CD4-positive, alpha-beta T cell treated with Interleukin-1 beta for 1 hour (primary cell): ENCODE measurements at regions not wholly inside any gene's neighbourhood (a gene's known extent, or its start where the extent isn't known, plus 50 kb on each side); places are given as distances from the start of the nearest gene placed in this dataset.

ENCODE experiments used
- DNase-seq, 2 donors: peaks; one replicate each; pipeline ENCODE4 v3.0.0-alpha.2; 2020 to 2022

DNA sequence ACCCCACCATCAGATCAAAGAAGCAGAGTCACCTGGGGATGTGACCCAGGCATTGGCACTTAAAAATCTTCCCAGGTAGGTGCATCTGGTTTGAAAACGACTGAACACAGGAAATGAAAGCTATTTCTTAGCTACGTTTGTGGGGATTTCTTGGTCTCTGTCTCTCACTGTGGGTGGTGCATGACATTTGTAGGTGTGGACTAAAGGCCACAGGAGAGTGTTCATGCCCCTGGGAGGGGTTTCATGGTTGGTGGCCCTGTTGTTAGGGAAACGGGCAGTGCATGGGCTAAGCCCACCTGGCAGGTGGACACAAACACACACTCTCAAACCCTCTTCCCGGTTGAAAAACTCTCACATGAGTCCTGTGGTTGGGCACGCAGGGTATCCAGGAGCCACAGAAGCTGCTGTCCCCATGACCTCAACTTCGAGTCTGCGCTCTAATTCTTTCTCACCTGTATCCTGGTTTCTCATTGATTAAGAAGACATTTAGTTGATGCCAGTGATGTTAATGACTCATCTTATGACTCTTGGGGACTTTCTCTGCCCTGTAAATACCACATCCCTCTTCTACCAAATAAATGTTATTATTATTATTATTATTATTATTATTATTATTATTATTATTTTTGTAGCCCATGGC lies 119.4 kb downstream of the MRPS6 start:
- DNase-seq = peak in 1 of 2 donors; percentile 8

DNA sequence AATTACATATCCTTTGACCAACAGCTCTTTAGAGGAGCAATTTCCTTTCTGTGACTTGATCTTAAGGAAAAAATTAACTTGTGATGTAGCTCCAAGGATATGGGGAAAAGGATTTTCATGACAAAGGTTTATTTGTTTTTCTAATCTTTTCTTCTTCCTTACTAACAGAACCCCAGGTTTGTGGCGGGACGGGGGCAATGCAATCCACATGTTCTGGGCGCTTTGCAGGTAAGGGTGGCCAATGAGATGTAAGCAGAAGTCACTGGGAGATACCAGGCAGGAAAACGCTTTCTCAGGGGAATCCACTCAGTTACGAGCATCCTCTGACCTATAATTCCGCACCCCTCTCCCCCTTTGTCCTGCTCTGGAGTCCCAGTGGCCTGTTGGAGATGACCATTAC lies 122.0 kb downstream of the MRPS6 start:
- no peak for DNase-seq

DNA sequence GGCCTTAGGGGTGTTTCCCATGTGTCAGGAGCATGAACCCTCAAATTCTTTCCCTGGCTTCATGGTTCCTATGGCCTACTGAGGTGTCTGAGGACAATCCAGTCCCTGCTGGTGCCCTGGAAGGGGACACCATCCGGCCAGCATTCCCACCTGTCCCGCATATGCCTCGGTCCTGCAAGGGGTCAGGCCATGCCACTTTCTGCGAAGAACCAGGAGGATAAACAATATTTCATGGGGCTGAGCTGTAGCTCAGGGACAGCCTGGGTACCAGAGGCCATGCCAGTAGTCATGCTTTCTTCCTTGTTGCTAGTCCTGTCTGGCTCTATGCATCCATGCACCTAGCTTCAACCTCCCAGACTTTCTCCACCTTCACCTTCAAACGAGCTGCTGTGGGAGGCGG lies 123.6 kb downstream of the MRPS6 start:
- no peak for DNase-seq

DNA sequence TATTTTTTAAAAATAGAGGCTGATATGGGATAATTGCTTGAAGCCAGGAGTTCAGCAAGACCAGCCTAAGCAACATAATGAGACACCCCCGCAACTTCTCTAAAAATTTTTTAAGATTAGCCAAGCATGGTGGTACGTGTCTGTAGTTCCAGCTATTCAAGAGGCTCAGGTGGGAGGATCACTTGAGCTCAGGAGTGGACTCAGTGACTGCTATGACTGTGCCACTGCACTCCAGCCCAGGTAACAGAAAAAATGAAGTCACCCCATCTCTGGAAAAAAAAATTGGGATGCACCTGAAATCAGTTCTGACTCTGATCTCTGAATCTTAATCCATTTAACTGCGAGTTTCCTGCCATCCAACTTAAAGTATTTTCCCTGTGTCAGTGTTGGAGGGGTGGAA lies 124.2 kb downstream of the MRPS6 start:
- DNase-seq = no peak

DNA sequence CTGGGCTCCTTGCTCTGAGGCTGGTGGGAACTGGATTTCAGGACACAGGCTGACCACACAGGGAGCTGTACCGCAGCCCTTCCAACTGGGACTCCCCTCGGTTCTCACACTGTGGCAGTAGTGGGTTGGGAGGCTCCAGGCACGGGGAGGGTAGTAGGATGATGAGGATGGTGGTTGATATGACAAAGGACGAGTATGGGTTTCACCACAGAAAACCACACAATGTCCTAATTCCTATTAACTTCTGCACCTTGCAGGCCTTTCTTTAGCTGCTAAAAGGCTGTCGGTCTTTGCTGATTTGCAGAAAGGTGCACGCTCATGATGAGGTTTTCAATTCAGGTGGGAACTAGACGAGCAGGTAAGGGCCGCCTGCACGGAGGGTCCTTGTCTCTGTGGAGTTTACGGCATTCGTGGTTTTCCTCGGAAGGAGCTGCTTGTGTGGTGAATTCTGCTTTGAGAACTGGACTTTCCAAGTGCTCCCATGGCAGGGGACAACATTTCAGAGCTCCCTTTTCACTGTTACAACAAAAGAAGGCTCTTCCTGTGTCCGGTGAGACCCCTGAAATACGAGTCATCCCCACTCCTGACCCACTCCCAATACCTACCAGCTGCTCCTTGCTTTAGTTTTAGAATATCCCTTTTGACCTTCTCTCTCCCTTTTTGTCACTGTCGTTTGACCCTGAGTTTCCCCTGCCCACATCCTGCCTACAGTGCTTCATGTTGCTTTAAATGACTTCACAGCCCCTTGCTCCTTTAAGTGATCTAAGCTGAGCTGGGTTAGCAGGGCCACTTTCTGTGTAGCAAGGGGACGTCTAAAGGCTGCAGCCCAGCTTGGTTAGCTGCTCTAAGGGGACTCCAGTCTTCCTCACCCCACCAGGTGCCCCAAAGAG lies 125.1 kb downstream of the MRPS6 start:
- DNase-seq = peak in 1 of 2 donors; percentile 34

DNA sequence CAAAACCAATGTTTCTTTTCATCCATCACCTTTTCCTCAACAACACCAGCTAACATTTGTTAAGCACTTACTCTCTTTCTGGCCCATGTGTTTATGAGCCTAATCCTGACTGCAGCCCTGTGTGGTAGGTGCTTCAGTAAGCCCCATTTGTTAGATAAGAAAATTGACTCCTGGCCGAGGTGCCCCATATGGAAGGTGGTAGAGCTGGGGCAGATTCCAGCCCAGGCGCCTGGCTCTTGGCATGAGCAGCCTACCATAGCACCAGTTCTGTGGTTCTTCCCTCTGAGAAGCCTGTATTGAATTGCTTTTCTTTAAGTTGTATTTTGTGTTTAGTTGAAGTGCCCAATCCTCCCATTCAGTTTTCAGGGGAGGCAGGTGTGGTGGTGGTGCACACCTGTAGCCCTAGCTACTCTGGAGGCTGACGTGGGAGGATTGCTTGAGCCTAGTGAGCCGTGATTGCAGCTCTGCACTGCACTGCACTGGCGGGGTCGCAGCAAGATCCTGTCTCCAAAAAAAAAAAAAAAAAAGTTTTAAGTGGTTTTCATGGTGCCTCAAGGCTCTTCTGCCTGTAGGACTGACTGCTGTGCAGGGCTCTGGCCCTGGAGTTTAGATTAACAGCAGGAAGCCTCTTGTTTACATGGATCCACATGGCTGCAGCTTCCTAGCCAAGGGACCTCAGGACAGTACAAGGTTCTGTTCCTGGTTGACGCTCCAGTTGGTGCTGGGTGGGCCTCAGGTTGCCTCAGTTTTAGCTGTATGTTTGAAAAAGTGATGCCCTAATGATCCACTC lies 125.9 kb downstream of the MRPS6 start:
- no peak for DNase-seq

DNA sequence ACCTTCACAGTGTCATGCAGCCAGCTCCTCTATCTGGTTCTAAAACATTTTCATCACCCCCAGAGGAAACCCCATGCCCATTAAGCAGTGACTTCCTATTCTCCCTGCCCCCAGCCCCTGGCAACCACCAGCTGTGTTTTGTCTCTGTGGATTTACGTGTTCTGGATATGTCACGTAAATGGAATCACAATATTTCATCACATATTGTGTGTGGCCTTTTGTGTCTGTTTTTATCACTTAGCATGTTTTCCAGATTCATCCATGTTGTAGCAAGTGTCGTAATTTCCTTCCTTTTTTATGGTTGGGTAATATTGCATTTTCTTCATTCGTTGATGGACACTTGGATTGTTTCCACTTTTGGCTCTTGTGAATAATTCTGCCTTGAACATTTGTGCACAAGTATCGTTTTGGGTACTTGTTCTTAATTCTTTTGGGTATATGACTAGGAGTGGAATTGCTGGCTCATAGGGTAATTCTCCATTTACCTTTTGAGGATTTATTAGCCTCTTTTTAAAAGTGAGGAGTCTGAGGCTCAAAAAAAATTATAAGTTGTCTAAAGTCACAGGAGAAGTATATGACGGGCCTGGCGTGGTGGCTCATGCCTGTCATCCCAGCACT lies 127.0 kb downstream of the MRPS6 start:
- DNase-seq = peak in 1 of 2 donors; percentile 50

DNA sequence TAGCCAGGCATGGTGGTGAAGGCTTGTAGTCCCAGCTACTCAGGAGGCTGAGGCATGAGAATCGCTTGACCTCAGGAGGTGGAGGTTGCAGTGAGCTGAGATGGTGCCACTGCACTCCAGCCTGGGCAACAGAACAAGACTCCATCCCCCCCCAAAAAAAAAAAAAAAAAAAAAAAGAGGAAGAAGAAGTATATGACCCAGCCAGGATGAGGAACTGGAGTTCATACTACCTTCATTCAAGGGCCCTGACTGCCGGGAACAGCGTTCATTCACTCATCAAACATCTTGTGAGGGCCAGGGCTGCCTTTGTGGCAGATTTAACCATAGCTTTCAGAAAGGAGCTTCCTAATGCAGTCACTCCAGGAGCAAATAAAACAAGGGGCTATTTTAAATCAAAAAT lies 127.6 kb downstream of the MRPS6 start:
- no peak for DNase-seq

DNA sequence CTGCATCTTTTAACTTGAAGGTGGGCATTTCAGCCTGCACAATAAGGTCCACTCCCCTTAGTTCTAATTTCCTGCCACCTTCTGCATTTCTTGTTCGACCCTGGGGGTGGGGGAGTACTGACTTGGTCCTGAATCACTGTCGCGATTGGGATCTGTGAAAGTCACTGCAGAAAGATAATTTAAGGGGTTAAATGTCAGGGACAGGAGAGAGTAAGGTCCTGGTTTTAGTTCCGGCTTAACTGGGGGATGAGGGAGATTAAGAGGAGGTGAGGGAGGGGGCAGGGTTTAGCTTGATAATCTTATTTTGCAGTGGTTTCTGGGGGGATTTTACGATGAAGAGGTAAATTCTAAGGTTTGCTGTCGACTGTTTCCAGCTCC lies 128.1 kb downstream of the MRPS6 start:
- DNase-seq = no peak

DNA sequence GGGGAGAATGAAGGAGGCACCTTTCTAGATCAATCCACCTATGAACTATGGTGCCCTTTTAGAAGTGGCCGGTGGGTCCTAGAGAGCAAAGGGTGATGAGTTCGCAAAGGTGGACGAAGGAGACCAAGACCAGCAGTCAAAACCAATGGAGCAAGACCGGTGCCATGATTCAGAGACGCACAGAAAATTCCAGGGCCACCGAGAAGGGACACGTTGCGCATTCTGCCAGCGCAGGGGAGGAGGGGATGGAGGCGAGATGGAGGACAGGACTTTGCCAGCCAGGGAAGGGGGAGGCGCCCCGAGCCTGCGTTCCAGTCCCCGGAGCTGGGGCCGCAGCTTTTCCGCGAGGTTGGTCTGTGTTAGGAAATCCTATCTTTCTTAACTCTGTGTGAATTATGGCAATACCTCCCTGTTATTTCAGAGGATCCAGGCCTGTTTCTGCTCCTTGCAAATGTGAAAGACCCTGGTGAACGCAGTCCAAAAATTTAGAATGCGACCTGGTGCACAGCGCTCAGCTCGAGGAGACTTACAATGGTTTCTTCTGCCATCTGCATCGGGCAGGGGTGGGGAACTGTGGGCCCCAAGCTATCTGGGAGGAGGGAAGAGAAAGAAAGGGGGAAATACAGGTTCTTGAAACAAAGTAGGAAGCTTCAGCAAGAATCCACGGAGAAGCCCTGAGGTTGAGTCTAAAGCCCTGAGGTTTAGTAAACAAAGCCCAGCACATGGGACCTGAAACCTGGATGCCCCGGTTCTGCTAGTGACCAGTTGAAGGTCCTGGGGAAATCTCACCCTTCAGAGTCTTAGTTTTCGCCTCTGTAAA lies 129.4 kb downstream of the MRPS6 start:
- DNase-seq = no peak

DNA sequence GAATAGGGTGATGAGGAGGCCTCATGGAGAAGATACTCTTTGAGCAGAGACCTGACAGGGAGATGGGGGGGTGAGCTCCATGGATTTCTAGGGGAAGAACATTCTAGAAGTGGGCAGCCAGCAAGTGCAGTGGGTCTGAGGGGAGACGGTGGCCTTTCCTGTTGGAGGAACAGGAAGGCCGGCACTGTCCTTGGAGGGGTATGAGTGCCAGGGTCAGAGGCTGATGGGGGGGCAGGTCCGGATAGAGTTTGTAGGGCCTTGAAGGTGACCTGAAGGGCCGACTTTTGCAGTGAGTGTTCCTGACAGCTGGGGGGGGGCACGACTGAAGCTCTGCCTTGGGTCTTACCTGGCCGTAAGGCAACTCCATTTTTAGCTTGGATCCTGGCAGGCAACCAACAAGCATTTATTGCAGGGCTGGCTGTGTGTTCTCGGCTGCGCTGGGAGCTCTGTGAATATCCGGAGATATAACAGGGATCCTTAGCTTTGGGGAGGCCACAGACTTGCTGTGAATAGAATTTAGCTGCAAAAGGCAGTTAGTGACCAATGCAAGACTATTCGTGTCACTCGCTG lies 130.6 kb downstream of the MRPS6 start:
- DNase-seq = no peak

DNA sequence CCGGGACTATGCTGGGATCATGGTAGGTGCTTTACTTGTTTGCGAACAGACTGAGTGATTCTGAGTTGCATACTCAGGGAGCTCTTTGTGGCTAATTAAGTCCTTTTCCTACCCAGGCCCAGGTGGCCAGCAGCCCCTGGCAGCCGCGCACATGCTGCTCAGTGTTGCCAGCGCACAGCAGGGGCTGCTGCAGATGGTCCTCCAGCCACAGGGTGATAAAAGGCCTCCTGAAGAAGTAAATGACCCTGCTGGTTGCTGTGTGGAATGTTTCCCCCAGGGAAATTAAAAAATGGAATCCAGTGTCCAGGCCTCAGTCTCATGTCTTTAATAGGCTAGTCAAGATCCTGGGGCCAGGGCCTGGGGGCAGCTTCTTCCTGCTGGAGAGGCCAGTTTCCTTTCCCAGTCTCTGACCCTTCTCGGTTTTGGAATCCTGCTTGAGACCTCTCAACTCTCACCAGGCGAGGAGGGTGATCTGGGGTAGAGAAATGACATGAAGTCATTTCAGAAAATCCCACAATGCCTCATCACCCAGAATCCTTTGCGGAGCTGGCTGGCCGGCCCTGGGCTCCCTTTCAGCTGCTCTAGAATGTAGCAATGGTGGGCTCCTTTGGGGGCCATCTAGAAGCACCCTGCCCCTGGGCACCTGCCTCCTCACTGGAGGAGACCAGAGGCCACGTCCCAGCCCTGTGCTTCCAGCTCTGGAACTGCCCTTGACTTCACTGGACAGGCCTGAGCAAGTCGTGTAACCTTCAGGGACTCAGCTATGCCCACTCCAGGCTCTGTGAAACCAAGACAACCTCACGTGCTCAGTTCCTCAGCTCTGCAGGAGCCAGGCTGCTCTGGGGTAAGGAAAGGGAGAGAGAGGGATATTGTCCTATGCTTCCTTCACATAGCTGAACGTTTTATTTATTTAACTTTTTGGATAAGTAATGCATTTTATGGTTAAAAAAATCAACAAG lies 131.4 kb downstream of the MRPS6 start:
- DNase-seq = no peak

DNA sequence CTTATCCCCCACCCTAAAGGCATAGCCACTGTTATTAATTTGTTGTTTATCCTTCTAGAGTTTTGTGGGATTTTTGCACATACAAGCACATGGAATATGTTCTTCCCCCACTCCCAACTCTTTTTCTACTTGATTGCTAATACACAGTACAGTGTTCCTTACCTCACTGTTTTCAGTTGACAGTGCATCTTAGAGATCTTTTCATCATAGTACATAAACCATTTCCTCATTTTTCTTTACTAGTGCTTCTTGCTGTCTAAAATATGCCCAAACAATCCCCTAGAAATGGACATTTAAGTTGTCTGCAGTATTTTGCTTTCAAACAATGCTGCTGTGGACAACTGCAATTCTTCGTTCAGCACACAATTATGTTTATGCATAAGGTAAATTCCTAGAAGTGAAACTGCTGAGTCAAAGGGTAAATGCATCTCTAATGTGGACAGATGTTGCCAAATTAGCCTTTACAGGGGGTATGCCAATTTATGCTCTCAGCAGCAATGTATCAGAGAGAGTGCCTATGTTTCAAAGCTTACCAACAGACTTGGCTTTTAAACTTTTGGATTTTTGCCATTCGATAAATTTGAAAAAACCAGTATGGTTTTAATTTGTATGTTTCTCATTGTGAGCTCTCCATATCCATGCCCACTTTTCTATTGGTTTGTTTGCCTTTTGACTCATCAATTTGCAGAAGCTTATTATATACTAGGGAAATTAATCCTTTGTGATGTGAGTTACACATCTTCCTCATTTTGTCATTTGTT lies 132.6 kb downstream of the MRPS6 start:
- no peak for DNase-seq

DNA sequence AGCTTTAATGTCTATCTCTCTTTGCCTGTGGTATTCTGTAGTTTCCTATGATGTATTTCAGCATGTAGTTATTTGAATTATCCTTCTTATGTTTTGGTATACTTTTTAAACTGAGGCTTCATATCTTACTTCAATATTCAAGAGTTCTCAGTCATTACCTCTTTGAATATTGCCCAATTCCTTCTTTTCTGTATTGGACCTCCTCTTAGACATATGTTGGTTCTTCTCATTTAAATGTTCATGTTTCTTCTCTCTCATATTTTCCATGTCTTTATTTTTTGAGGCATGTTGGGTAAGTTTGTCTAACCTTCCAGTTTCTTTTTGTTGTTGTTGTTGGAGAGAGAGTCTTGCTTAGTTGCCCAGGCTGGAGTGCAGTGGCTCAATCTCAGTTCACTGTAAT lies 140.6 kb downstream of the MRPS6 start:
- no peak for DNase-seq

DNA sequence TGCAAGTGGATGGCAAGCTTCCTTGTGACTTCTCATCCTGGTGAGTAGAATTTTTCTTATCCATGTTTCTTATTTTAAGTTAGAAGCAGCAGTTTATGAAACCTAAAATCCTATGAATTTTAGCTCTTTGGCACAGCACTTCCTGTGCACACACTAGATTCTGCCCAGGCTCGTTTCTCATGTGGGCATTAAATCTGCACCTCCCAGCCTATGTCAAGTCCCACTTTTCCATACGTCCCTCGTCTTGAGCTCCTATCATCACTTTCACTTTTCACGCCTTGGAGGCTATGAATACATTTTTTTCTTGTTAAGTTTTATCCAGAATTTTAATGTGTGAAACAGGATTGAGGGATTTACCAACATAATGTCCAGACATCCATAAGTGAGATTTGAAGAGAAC lies 142.1 kb downstream of the MRPS6 start:
- DNase-seq = no peak

DNA sequence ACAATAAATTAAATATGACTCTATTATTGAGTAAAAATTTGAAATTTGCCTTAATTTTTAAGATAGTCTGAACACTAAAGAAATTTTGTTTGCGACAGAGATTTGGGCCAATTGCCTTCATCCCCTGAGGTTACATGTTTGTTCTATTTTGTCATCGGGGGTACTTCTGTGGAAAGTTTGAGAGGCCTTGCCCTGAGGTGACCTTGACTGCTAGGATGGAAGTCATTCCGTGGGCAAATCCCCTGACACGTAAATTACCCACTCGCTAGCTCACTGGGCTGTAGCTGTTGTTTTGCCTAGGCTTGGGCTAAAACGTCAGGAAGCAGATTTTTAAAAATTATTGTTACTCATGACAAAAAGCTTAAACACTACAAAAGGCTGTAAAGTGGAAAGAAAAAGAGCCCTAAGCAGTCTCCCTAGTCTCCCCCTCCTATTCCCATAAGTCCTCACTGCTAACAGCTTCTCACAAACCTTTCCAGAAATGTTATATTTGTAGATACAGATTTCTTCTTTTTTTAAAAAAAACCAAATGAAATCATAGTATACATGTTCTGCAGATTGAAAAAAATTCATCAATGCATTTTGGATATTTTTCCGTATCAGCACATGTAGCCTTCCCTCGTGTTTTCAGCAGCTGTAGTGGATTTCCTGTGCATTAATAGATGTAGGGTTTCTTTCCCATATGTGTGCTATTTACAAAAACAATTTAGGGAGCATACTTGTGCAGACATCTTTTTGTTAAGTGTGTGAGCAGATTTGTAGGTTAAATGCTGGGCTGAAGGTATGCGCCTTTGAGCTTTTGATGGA lies 142.7 kb downstream of the MRPS6 start:
- no peak for DNase-seq

DNA sequence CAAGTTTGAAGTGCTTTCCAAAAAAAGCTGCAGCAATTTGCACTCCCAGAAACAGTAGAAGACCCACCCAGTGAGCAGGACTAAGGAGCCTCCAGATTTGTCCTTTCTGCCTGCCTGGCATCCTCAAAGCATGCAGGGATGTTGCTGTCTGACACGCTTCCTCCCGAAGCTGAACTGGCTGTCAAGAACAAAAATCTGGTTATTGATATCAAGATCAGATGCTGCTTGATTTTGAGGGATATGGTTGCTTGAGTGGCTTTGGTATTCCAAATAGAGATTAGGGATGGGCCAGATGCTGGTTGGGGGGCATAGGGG lies 143.3 kb downstream of the MRPS6 start:
- no peak for DNase-seq

DNA sequence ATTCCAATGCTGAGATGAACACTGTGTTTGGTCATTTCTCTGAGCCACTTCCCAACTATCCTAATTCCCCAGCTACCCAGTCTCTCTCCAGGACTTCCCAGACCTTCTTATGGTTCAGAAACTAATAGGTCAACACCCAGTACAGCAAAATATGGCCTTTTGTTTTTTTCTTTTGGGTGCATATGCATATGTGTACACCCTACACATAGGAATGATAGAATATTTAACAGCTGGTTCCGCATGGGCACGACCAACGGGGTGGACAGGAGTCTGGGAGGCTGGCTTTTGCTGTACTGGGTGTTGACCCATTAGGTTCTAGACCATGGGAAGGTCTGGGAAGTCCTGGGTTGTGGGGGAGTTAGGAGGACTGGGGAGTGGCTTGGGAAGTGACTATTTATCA lies 143.9 kb downstream of the MRPS6 start:
- no peak for DNase-seq

DNA sequence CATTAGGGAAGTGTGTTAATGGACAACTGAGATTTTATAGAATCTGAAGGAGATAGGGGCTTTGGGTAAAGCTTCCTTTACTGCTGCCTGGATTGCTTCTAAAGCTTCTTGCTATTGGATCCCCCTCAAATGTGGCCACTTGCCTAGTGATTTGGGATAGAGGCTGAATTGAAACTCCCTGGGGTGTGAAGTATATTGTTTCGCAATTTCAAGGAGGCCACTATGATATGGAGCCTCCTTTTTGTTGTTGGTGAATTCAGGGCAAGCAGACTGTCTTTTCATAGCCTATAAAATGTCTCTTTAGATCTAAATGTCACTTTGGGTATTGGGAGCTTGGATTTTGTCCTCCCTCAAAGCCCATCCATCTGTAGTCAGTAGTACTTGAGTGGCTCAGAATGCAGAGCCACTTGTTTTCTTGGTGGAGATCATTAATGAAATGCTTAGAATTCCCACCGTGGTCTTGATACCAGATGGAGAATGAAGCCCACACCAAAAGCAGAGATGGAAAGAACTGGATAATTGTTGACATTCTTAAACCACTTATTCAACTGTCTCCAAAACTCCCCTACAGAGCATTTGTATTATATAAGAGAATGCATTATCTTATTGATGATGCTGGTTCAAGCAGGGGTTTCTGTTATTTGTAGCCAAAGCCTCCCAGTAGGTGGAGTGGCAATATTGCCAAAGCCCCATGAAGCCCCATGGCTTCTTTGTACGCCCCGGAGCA lies 144.3 kb upstream of the KCNE2 start:
- no peak for DNase-seq
